HG03521 (cell line): ENCODE measurements at regions not wholly inside any gene's neighbourhood (a gene's known extent, or its start where the extent isn't known, plus 50 kb on each side); places are given as distances from the start of the nearest gene placed in this dataset.
"Not testable (repeated sequence)": the region's sequence is repeated elsewhere in the genome, so short reads cannot be mapped to it uniquely, and the experiment has no call there.

ENCODE experiments used
- ATAC-seq: cut with Tn5 transposase; IDR thresholded peaks from one replicate; pipeline ENCODE4 v1.9.1; 2021; ENCODE audit warnings: mild to moderate bottlenecking, moderate library complexity; ENCODE audit not compliant: unreplicated experiment

GRCh38 chr14:30473846-30474696 lies 84.9 kb upstream of the G2E3 start:
- not testable (repeated sequence) for ATAC-seq

- ATAC-seq: no peak
Observed at GRCh38 chr14:30482276-30482675, 76.7 kb upstream of the G2E3 start.

- no peak for ATAC-seq
Observed at GRCh38 chr14:30484201-30484600, 74.8 kb upstream of the G2E3 start.

DNA sequence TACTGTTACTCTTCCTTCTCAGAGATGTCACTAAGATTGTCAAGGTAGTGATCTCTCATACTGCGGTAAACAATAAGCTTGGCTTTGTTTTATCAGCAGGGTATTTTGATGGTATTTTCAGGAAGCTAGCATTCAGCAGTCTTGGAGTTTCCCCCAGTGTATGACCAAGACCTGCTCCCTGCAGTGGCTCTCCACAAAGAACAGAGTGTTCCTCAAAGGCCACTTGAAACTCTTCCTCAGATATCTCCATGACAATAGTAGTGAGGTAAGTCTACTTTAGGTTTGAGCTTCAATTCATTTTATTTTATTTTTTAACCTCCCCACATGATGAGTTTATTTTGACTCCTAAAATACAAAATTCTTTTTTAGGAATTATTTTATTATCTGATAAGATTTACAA lies 74.0 kb upstream of the G2E3 start:
- no peak for ATAC-seq

- no peak for ATAC-seq
Observed at GRCh38 chr14:30496852-30497251, 62.1 kb upstream of the G2E3 start.

GRCh38 chr14:30499358-30499757 lies 59.6 kb upstream of the G2E3 start:
- no peak for ATAC-seq

DNA sequence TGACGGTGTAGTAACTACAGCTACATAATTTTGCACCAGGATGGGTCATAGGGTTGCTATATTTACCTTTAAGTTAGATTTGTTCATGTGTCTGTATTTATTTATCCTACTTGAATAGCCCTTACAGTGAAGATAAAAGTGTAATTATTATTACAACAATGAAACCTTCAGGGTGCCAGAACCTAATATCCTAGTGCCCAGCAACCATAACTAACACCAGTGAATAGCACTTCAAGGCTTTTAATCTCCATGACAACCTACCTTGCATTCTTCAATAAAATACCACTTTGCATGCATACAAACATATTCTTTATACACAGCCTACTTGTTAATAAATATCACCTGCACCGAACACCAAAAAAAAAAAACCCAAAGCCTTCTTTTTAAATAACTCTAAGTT lies 58.7 kb upstream of the G2E3 start:
- ATAC-seq: no peak

- no peak for ATAC-seq
Observed at GRCh38 chr14:30507209-30507608, 51.7 kb upstream of the G2E3 start.
